ENCODE measurements at regions not wholly inside any gene's neighbourhood (a gene's known extent, or its start where the extent isn't known, plus 50 kb on each side); places are given as distances from the start of the nearest gene placed in this dataset.

DNA sequence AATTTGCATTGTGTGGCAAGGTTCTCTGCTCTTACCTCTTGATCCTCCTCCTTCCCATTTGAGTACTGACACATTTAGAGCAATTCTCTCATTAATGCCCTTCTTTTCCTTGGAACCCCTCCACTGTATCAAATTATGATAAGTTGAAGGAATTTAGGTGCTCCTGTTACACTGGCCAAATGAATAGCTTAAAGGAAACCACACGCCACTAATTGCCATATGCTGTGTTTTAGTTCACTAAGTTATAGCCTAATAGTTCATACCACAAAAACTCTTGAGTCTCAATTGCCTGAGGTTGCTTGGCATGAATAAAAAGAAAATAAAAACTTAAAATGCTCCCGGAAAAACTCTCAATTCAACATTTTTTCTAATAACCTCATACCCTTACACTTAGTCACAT lies 1239.3 kb downstream of the EPHA7 start:
- Histone ChIP-seq H3K36me3 (ENCODE audit: insufficient read depth, low read length) (no peaks in the 10 kb centered on the region), H3K9me3 (ENCODE audit: control insufficient read depth in 1 of 2, low read length in 2 of 2) (no peaks in the 10 kb centered on the region), H3K4me3 (ENCODE audit: low read length in 2 of 2) (no peak overlapping the region), H3K27me3 (ENCODE audit: insufficient read depth, low read length) (no peaks in the 10 kb centered on the region), H3K4me1 (ENCODE audit: insufficient read depth, low read length) (no peaks in the 10 kb centered on the region), H3K27ac (ENCODE audit: low read depth, low read length) (no peak overlapping the region)
- Mint-ChIP-seq H3K4me3 (no peak overlapping the region), H3K27ac (no peak overlapping the region), H3K27me3 (no peaks in the 10 kb centered on the region), H3K36me3 (no peaks in the 10 kb centered on the region), H3K9me3 (peaks cover 0 to 7% (median 4%) of the 10 kb centered on the region in 8 donors), H3K4me1 (no peaks in the 10 kb centered on the region)
- intact Hi-C loops (cut with micrococcal nuclease) = no loop called here
- ChIA-PET POLR2A (ENCODE audit: partially characterized antibody) (no interaction called here), CTCF (ENCODE audit: partially characterized antibody) (no interaction called here)
- DNase-seq = no peak

DNA sequence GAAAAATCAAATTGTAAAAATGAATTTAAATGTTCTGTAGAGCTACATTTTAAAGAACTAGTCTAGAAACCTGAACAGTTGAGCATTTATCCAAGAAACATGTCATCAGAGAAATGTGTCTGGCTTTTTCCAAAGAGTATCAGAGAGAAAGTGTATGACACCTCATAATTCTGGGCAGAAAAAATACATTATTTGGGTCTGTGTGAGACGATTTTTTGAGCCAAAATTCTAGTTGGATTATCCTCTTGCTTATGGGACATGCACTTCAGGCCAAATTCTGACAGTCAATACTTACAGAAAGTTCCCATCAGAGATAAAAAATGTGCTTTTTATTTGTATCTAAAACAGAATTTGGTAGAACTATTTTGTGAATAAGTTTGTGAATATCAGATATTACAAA lies 1242.7 kb downstream of the EPHA7 start:
- ChIA-PET POLR2A (ENCODE audit: partially characterized antibody) (no interaction called here), CTCF (ENCODE audit: partially characterized antibody) (no interaction called here)
- Mint-ChIP-seq H3K36me3 (no peaks in the 10 kb centered on the region), H3K9me3 (peaks cover 0 to 10% (median 7%) of the 10 kb centered on the region in 8 donors), H3K27me3 (no peaks in the 10 kb centered on the region), H3K4me1 (no peaks in the 10 kb centered on the region), H3K4me3 (no peak overlapping the region), H3K27ac (no peak overlapping the region)
- H3K27ac ChIP-seq (ENCODE audit: low read depth, low read length) = no peak overlapping the region
- H3K27me3 ChIP-seq (ENCODE audit: insufficient read depth, low read length) = no peaks in the 10 kb centered on the region
- DNase-seq = no peak
- H3K4me3 ChIP-seq (ENCODE audit: low read length in 2 of 2) = no peak overlapping the region
- H3K36me3 ChIP-seq (ENCODE audit: insufficient read depth, low read length) = no peaks in the 10 kb centered on the region
- no peaks in the 10 kb centered on the region for H3K4me1 ChIP-seq (ENCODE audit: insufficient read depth, low read length)
- no peaks in the 10 kb centered on the region for H3K9me3 ChIP-seq (ENCODE audit: control insufficient read depth in 1 of 2, low read length in 2 of 2)
- intact Hi-C loops (cut with micrococcal nuclease) = no loop called here

DNA sequence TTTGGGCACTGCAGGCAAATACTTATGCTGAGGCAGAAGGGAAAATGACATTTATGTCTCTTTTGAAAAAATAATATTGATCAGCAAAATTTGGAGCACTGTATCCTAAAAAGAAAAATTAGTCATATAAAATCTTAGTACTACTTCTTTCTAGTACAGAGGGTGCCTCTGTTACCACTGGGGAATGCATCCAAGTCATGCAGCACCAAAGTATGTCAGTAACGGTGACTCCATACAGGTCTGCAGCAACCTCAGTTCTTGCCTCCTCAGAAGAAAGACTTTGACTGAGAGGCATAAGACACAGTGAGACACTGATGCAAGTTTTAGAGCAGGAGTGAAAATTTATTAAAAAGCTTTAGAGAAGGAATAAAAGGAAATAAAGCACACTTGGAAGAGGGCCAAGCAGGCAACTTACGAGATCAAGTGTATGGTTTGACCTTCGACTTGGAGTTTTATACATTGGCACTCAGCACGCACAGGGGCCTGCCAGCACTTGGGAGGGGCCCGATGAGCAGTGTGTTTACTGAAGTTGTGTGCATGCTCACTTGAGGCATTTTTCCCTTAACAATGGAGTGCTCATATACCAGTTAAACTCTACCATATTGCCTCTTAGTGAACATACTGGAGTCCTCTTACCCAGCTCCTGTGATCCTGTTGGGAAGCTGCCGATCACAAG lies 1244.8 kb downstream of the EPHA7 start:
- DNase-seq = no peak
- CTCF ChIA-PET (ENCODE audit: partially characterized antibody) = no interaction called here
- Histone ChIP-seq H3K4me3 (ENCODE audit: low read length in 2 of 2) (no peak overlapping the region), H3K27me3 (ENCODE audit: insufficient read depth, low read length) (no peaks in the 10 kb centered on the region), H3K4me1 (ENCODE audit: insufficient read depth, low read length) (no peaks in the 10 kb centered on the region), H3K36me3 (ENCODE audit: insufficient read depth, low read length) (no peaks in the 10 kb centered on the region), H3K9me3 (ENCODE audit: control insufficient read depth in 1 of 2, low read length in 2 of 2) (no peaks in the 10 kb centered on the region), H3K27ac (ENCODE audit: low read depth, low read length) (no peak overlapping the region)
- POLR2A ChIA-PET (ENCODE audit: partially characterized antibody) = no interaction called here
- Mint-ChIP-seq H3K36me3 (no peaks in the 10 kb centered on the region), H3K4me1 (no peaks in the 10 kb centered on the region), H3K4me3 (no peak overlapping the region), H3K27ac (no peak overlapping the region), H3K27me3 (no peaks in the 10 kb centered on the region), H3K9me3 (peaks cover 0 to 12% (median 7%) of the 10 kb centered on the region in 8 donors)
- intact Hi-C loops (cut with micrococcal nuclease) = no loop called here

DNA sequence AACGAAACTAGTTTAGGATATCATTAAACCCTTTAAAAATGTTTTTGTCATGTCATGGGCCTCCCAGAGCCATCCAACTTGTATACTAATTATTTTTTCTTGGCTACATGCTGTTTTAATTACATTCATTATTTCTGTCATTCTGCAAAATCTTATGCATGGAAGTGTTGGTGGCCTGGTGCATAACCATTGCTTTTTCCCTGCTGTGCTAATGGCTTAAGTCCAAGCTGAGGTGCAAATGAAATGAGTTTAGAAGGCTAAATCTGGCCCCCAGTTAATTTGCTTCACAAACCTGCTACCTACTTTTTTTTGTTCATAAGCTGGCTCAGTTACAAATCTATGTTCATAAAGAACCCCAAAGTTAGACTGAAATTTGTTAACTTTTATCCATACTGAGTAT lies 1249.9 kb downstream of the EPHA7 start:
- peaks cover 0 to 11% (median 5%) of the 10 kb centered on the region in 8 donors for H3K9me3 Mint-ChIP-seq

DNA sequence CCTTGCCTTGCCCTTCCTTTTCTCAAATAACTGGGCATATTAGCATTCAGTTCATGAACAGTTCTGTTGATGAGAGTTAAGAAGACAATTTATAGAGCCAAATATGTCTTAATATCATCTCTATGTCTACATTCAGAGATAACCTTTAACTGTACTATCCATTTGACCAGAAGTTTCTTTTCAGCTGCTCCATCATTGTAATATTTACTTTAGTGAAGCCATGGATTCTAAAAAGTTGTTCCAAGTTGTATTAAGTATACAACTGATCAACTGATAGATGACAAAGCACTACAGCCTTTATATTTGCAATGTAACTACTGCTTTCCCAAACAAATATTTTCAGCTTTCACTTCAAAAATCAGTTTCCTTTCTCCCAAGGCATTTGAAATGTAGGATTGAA lies 1252.7 kb downstream of the EPHA7 start:
- H3K4me1 ChIP-seq (ENCODE audit: insufficient read depth, low read length) = no peaks in the 10 kb centered on the region
- H3K4me1 Mint-ChIP-seq = no peaks in the 10 kb centered on the region
- ChIA-PET POLR2A (ENCODE audit: partially characterized antibody) (no interaction called here), CTCF (ENCODE audit: partially characterized antibody) (no interaction called here)
- H3K4me3 ChIP-seq (ENCODE audit: low read length in 2 of 2) = no peak overlapping the region
- intact Hi-C loops (cut with micrococcal nuclease) = no loop called here
- H3K27ac Mint-ChIP-seq = no peak overlapping the region
- no peaks in the 10 kb centered on the region for H3K36me3 Mint-ChIP-seq
- no peaks in the 10 kb centered on the region for H3K9me3 ChIP-seq (ENCODE audit: control insufficient read depth in 1 of 2, low read length in 2 of 2)
- H3K27ac ChIP-seq (ENCODE audit: low read depth, low read length) = no peak overlapping the region
- no peaks in the 10 kb centered on the region for H3K36me3 ChIP-seq (ENCODE audit: insufficient read depth, low read length)
- H3K4me3 Mint-ChIP-seq = no peak overlapping the region
- no peak for DNase-seq
- no peaks in the 10 kb centered on the region for H3K27me3 Mint-ChIP-seq
- no peaks in the 10 kb centered on the region for H3K27me3 ChIP-seq (ENCODE audit: insufficient read depth, low read length)
- peaks cover 0 to 10% (median under 1%) of the 10 kb centered on the region in 8 donors for H3K9me3 Mint-ChIP-seq

More for the DNA sequence above, 1249.9 kb downstream of the EPHA7 start:
- H3K27me3 Mint-ChIP-seq = no peaks in the 10 kb centered on the region
- H3K4me3 Mint-ChIP-seq = no peak overlapping the region
- H3K4me3 ChIP-seq (ENCODE audit: low read length in 2 of 2) = no peak overlapping the region
- no peaks in the 10 kb centered on the region for H3K36me3 Mint-ChIP-seq
- no peak overlapping the region for H3K27ac ChIP-seq (ENCODE audit: low read depth, low read length)
- H3K4me1 Mint-ChIP-seq = no peaks in the 10 kb centered on the region
- ChIA-PET POLR2A (ENCODE audit: partially characterized antibody) (no interaction called here), CTCF (ENCODE audit: partially characterized antibody) (no interaction called here)
- intact Hi-C loops (cut with micrococcal nuclease) = no loop called here
- H3K36me3 ChIP-seq (ENCODE audit: insufficient read depth, low read length) = no peaks in the 10 kb centered on the region
- H3K27me3 ChIP-seq (ENCODE audit: insufficient read depth, low read length) = no peaks in the 10 kb centered on the region
- H3K9me3 ChIP-seq (ENCODE audit: control insufficient read depth in 1 of 2, low read length in 2 of 2) = no peaks in the 10 kb centered on the region
- no peak overlapping the region for H3K27ac Mint-ChIP-seq
- no peak for DNase-seq
- no peaks in the 10 kb centered on the region for H3K4me1 ChIP-seq (ENCODE audit: insufficient read depth, low read length)

DNA sequence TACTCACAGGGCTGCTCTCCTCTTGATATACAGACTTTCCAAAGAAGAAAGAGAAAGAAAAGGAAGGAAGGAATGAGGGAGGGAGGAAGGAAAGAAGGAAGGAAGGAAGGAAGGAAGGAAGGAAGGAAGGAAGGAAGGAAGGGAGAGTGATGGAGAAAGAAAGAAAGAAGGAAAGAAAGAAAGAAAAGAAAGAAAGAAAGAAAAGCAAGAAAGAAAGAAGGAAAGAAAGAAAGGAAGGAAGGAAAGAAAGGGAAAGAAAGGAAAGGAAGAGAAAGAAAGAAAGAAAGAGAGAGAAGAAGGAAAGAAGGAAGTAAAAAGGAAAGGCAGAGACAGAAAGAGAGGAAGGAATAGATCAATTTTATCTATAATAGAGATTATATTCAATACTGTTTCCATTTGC lies 1257.4 kb downstream of the EPHA7 start:
- Histone ChIP-seq H3K9me3 (ENCODE audit: control insufficient read depth in 1 of 2, low read length in 2 of 2) (no peaks in the 10 kb centered on the region), H3K27ac (ENCODE audit: low read depth, low read length) (no peak overlapping the region), H3K36me3 (ENCODE audit: insufficient read depth, low read length) (no peaks in the 10 kb centered on the region), H3K4me3 (ENCODE audit: low read length in 2 of 2) (no peak overlapping the region), H3K27me3 (ENCODE audit: insufficient read depth, low read length) (no peaks in the 10 kb centered on the region), H3K4me1 (ENCODE audit: insufficient read depth, low read length) (no peaks in the 10 kb centered on the region)
- no peaks in the 10 kb centered on the region for H3K36me3 Mint-ChIP-seq
- no peak overlapping the region for H3K27ac Mint-ChIP-seq
- H3K4me1 Mint-ChIP-seq = no peaks in the 10 kb centered on the region
- CTCF ChIA-PET (ENCODE audit: partially characterized antibody) = no interaction called here
- intact Hi-C loops (cut with micrococcal nuclease) = no loop called here
- POLR2A ChIA-PET (ENCODE audit: partially characterized antibody) = no interaction called here
- H3K27me3 Mint-ChIP-seq = no peaks in the 10 kb centered on the region
- peaks cover 0 to 11% (median 2%) of the 10 kb centered on the region in 8 donors for H3K9me3 Mint-ChIP-seq
- DNase-seq = no peak
- H3K4me3 Mint-ChIP-seq = no peak overlapping the region

DNA sequence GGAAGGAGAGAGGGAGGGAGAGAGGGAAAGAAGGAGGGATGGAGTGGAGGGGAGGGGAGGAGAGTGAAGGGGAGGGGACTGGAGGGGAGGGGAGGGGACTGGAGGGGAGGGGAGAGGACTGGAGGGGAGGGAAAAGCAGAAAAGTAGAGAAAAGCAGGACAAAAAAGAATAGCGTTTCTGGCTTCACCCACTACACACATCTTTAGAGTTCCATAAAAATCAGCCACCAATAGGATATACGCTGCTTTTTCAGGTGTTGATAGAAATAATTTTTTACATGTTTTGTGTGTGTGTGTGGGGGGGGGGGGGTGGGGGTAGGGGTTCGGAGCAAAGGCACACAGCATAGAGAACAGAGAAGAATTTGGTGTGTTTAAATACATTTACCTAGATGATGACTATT lies 1259.1 kb downstream of the EPHA7 start:
- H3K27ac ChIP-seq (ENCODE audit: low read depth, low read length) = no peak overlapping the region
- no peaks in the 10 kb centered on the region for H3K4me1 ChIP-seq (ENCODE audit: insufficient read depth, low read length)
- no peaks in the 10 kb centered on the region for H3K9me3 ChIP-seq (ENCODE audit: control insufficient read depth in 1 of 2, low read length in 2 of 2)
- peaks cover 0 to 13% (median 2%) of the 10 kb centered on the region in 8 donors for H3K9me3 Mint-ChIP-seq
- intact Hi-C loops (cut with micrococcal nuclease) = no loop called here
- no peaks in the 10 kb centered on the region for H3K27me3 ChIP-seq (ENCODE audit: insufficient read depth, low read length)
- H3K4me3 ChIP-seq (ENCODE audit: low read length in 2 of 2) = no peak overlapping the region
- no peak overlapping the region for H3K4me3 Mint-ChIP-seq
- no peak overlapping the region for H3K27ac Mint-ChIP-seq
- DNase-seq = no peak
- POLR2A ChIA-PET (ENCODE audit: partially characterized antibody) = no interaction called here
- no peaks in the 10 kb centered on the region for H3K4me1 Mint-ChIP-seq
- no peaks in the 10 kb centered on the region for H3K36me3 ChIP-seq (ENCODE audit: insufficient read depth, low read length)
- H3K36me3 Mint-ChIP-seq = no peaks in the 10 kb centered on the region
- no peaks in the 10 kb centered on the region for H3K27me3 Mint-ChIP-seq
- CTCF ChIA-PET (ENCODE audit: partially characterized antibody) = no interaction called here

DNA sequence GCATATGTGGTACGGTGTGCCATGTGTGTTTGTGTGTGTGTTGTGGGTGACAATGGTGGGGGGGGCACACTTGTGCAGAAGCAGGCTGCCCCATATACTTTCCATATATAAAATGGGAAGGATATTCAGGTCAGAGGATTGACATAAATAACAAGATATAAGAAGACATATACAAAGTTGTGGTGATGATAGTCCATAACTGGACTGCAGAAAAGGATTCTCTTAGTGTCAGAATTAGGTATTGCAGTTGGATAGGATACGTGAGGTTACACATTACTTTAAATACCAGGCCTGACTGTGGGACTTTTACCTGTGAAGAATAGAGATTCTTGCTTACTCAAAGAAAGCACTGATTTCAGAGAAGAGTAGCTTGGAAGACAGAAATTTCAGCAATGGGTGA lies 1260.3 kb downstream of the EPHA7 start:
- Mint-ChIP-seq H3K4me1 (no peaks in the 10 kb centered on the region), H3K27ac (no peak overlapping the region), H3K9me3 (peaks cover 0 to 10% (median 2%) of the 10 kb centered on the region in 8 donors), H3K4me3 (no peak overlapping the region), H3K36me3 (no peaks in the 10 kb centered on the region), H3K27me3 (no peaks in the 10 kb centered on the region)
- ChIA-PET POLR2A (ENCODE audit: partially characterized antibody) (no interaction called here), CTCF (ENCODE audit: partially characterized antibody) (no interaction called here)
- H3K27ac ChIP-seq (ENCODE audit: low read depth, low read length) = no peak overlapping the region
- no peaks in the 10 kb centered on the region for H3K9me3 ChIP-seq (ENCODE audit: control insufficient read depth in 1 of 2, low read length in 2 of 2)
- H3K4me3 ChIP-seq (ENCODE audit: low read length in 2 of 2) = no peak overlapping the region
- H3K4me1 ChIP-seq (ENCODE audit: insufficient read depth, low read length) = no peaks in the 10 kb centered on the region
- intact Hi-C loops (cut with micrococcal nuclease) = no loop called here
- DNase-seq = no peak
- no peaks in the 10 kb centered on the region for H3K36me3 ChIP-seq (ENCODE audit: insufficient read depth, low read length)
- no peaks in the 10 kb centered on the region for H3K27me3 ChIP-seq (ENCODE audit: insufficient read depth, low read length)
